ENCODE measurements at regions not wholly inside any gene's neighbourhood (a gene's known extent, or its start where the extent isn't known, plus 50 kb on each side); places are given as distances from the start of the nearest gene placed in this dataset.

- Histone ChIP-seq H3K4me1 (peaks cover 0 to 60% (median 39%) of the 10 kb centered on the region in 4 donors), H3K27me3 (no peaks in the 10 kb centered on the region), H3K36me3 (no peaks in the 10 kb centered on the region), H3K4me3 (no peak overlapping the region), H3K27ac (peak overlapping the region; percentile 82 to 86), H3K9me3 (no peaks in the 10 kb centered on the region)
- DNase-seq = no peak
- intact Hi-C loops (cut with DNase I; ENCODE audit: low total_unique reads) = loop anchor here (5.0 kb wide), 1 partner anchor 365 kb away; no protein-coding TSS in a partner anchor
- no peak for TF ChIP-seq CTCF (IDR thresholded peaks at IDR 0.05)
These were observed 195.9 kb upstream of the PLEKHG7 start for GRCh38 chr12:92506891-92507290.

DNA sequence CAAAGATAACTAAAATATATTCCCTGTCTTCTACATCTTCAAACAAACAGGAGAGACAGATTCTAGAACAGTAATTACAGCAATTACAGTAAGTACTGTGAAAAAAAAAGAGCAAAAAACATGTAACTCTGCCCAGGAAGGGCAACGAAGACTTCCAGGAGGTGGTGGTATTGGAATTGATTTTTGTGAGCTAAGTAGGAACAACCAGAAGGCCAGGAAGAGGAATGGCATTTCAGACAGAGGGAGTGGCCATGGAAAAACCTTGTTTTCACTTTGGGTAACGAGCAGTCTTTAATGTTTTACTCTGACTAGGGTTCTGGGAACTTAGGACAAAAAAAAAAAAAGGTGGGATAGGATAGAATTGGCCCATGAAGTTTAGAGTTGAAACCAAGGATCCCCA is 196.3 kb upstream of the PLEKHG7 start:
- no peak for DNase-seq
- Histone ChIP-seq H3K27me3 (no peaks in the 10 kb centered on the region), H3K27ac (peak overlapping the region; percentile 82 to 86), H3K4me3 (no peak overlapping the region), H3K4me1 (peaks cover 0 to 55% (median 39%) of the 10 kb centered on the region in 4 donors), H3K36me3 (no peaks in the 10 kb centered on the region), H3K9me3 (no peaks in the 10 kb centered on the region)
- no peak for TF ChIP-seq CTCF (IDR thresholded peaks at IDR 0.05)
- intact Hi-C loops (cut with DNase I; ENCODE audit: low total_unique reads) = loop anchor here (5.0 kb wide), 1 partner anchor 364 kb away; no protein-coding TSS in a partner anchor

DNA sequence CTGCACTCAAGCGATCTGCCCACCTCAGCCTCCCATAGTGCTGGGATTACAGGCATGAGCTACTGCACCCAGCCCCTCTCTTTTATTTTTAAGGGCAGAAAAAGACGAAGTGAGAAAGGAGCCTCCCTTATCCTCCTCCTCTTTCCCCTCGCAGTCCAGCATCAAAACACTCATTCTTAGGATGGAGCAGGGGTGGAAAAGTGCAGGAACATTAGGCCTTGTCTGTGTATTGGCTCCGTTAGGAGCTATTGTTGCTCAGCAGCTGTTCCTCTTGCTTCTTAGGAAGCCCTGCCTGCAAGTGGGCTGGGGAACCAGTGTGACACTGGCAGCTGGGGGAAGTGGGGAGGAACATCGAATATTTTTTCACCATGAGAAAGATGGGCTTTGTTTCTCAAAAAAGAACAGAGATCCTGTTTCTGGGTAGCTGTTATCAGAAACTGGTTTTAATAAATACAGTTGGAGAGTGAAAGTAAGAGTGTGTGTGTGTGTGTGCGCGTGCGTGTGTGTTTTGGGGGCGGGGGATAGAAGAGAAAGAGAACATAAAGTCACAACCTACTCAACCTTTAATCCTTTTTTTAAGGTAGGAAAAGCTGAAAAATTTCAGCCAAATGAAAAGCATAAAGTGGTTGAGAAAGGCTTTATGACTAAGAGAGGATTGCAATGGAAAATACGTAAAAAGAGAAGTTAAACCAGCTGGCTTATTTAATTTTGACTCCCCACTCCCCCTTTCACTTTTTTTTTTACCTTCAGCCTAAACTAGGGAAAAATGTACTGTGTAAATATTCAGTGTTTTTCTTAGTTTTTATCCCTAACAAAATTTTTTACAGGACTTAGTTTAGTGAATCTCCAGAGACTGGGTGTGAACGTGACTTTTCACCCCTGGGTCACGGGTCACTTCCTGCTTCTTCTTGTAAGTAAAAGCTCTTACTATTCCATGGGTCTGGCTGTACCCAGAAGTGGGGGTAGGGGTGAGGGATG is 197.2 kb upstream of the PLEKHG7 start:
- Histone ChIP-seq H3K36me3 (no peaks in the 10 kb centered on the region), H3K4me1 (peaks cover 0 to 49% (median 38%) of the 10 kb centered on the region in 4 donors), H3K9me3 (no peaks in the 10 kb centered on the region), H3K27me3 (no peaks in the 10 kb centered on the region), H3K27ac (peak overlapping the region; percentile 82 to 86), H3K4me3 (peak overlapping the region; percentile 12 to 34)
- DNase-seq = peak; percentile 32 to 82
- no peak for TF ChIP-seq CTCF (IDR thresholded peaks at IDR 0.05)
- intact Hi-C loops (cut with DNase I; ENCODE audit: low total_unique reads) = loop anchor here (5.0 kb wide), 1 partner anchor 363 kb away; no protein-coding TSS in a partner anchor

DNA sequence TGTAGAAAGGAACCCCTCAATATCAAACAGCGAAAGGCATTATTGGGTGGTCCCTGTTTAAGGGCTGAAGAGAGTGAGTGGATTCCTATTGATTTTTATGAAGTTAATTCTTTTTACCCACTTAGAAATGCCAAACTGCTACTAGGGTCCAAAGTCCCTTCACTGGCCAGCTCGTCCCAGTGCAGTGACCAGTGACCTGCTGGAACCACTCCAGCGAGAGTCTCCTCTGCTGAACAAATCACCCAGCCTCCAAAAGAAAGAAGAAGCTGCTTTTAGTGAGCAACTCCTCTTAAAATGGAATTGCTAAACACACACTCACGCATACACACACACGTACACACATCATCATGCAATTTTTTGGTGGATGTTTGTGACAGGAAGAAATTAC is 198.2 kb upstream of the PLEKHG7 start:
- Histone ChIP-seq H3K27ac (peak overlapping the region; percentile 82 to 86), H3K9me3 (no peaks in the 10 kb centered on the region), H3K36me3 (no peaks in the 10 kb centered on the region), H3K4me1 (peaks cover 0 to 49% (median 38%) of the 10 kb centered on the region in 4 donors), H3K27me3 (no peaks in the 10 kb centered on the region), H3K4me3 (no peak overlapping the region)
- intact Hi-C loops (cut with DNase I; ENCODE audit: low total_unique reads) = no loop called here
- peak in 1 of 2 donors; percentile 55 for DNase-seq
- TF ChIP-seq CTCF (IDR thresholded peaks at IDR 0.05) = no peak

GRCh38 chr12:92503971-92504593 is 198.7 kb upstream of the PLEKHG7 start:
- no peak for TF ChIP-seq CTCF (IDR thresholded peaks at IDR 0.05)
- DNase-seq = no peak
- Histone ChIP-seq H3K4me3 (no peak overlapping the region), H3K36me3 (no peaks in the 10 kb centered on the region), H3K27me3 (no peaks in the 10 kb centered on the region), H3K27ac (peak overlapping the region; percentile 82 to 86), H3K4me1 (peaks cover 0 to 49% (median 38%) of the 10 kb centered on the region in 4 donors), H3K9me3 (no peaks in the 10 kb centered on the region)
- intact Hi-C loops (cut with DNase I; ENCODE audit: low total_unique reads) = no loop called here
